HEK293 (cell line): ENCODE measurements at regions not wholly inside any gene's neighbourhood (a gene's known extent, or its start where the extent isn't known, plus 50 kb on each side); places are given as distances from the start of the nearest gene placed in this dataset.

Source experiments
- KLF1 ChIP-seq: fragments of 450-650 bp; formaldehyde crosslinking; IDR thresholded peaks from 2 replicates; pipeline ENCODE4 v1.5.1; 2016; ENCODE audit warnings: missing biosample characterization, missing genetic modification characterization
- PBX3 ChIP-seq: sonication (generic); formaldehyde crosslinking; IDR thresholded peaks from 2 replicates; pipeline ENCODE4 v1.8.1; 2022; ENCODE audit warnings: mild to moderate bottlenecking, moderate library complexity, missing genetic modification reagents
- SP3 ChIP-seq: fragments of 450-650 bp; formaldehyde crosslinking; IDR thresholded peaks from 2 replicates; pipeline ENCODE4 v1.5.1; 2016; ENCODE audit warnings: missing biosample characterization, missing genetic modification characterization
- ZNF174 ChIP-seq: fragments of 450-650 bp; formaldehyde crosslinking; IDR thresholded peaks from 2 replicates; pipeline ENCODE4 v1.5.0; 2017; ENCODE audit warnings: missing biosample characterization, mild to moderate bottlenecking, missing genetic modification characterization
- ZNF274 ChIP-seq, 2 experiments: fragments of 200-500 bp in 1 of 2; fragments of 450-650 bp in 1 of 2; sonication (Bioruptor generic) in 1 of 2; formaldehyde crosslinking in 1 of 2; IDR thresholded peaks; 2 replicates each; pipeline versions ENCODE4 v1.5.1 to v1.6.1; 2014 to 2016; ENCODE audit warnings: borderline replicate concordance in 1 of 2, inconsistent platforms in 1 of 2, low read length in 1 of 2, missing biosample characterization in 1 of 2, missing genetic modification characterization in 1 of 2
- ZNF341 ChIP-seq: fragments of 450-650 bp; formaldehyde crosslinking; IDR thresholded peaks from 2 replicates; pipeline ENCODE4; 2016; ENCODE audit warnings: low read depth, missing biosample characterization, missing genetic modification characterization
- ZNF426 ChIP-seq: fragments of 450-650 bp; formaldehyde crosslinking; IDR thresholded peaks from 2 replicates; pipeline ENCODE4 v1.5.1; 2017; ENCODE audit warnings: missing biosample characterization, missing genetic modification characterization, mild to moderate bottlenecking, inconsistent platforms, moderate library complexity
- ZNF664 ChIP-seq: fragments of 450-650 bp; formaldehyde crosslinking; IDR thresholded peaks from 2 replicates; pipeline ENCODE4 v1.5.1; 2016; ENCODE audit warnings: missing biosample characterization, missing genetic modification characterization
- ZSCAN18 ChIP-seq: fragments of 450-650 bp; formaldehyde crosslinking; IDR thresholded peaks from 2 replicates; pipeline ENCODE4 v1.5.1; 2016; ENCODE audit warnings: missing biosample characterization, missing genetic modification characterization
- TF ChIP-seq, protein P1 (sequence below): fragments of 450-650 bp; formaldehyde crosslinking; IDR thresholded peaks from 2 replicates; pipeline ENCODE4 v1.5.1; 2016; ENCODE audit warnings: missing biosample characterization, missing genetic modification characterization
- TF ChIP-seq, protein P2 (sequence below): fragments of 450-650 bp; formaldehyde crosslinking; IDR thresholded peaks from 2 replicates; pipeline ENCODE4 v1.5.1; 2016; ENCODE audit warnings: missing biosample characterization, missing genetic modification characterization, borderline replicate concordance
- TF ChIP-seq, protein P3 (sequence below): fragments of 450-650 bp; formaldehyde crosslinking; IDR thresholded peaks from 2 replicates; pipeline ENCODE4 v1.5.1; 2016; ENCODE audit warnings: missing biosample characterization, missing genetic modification characterization
- TF ChIP-seq, protein P4 (sequence below): fragments of 450-650 bp; formaldehyde crosslinking; IDR thresholded peaks from 2 replicates; pipeline ENCODE4; 2016; ENCODE audit warnings: missing biosample characterization, missing genetic modification characterization

- TF ChIP-seq, protein P1, sequence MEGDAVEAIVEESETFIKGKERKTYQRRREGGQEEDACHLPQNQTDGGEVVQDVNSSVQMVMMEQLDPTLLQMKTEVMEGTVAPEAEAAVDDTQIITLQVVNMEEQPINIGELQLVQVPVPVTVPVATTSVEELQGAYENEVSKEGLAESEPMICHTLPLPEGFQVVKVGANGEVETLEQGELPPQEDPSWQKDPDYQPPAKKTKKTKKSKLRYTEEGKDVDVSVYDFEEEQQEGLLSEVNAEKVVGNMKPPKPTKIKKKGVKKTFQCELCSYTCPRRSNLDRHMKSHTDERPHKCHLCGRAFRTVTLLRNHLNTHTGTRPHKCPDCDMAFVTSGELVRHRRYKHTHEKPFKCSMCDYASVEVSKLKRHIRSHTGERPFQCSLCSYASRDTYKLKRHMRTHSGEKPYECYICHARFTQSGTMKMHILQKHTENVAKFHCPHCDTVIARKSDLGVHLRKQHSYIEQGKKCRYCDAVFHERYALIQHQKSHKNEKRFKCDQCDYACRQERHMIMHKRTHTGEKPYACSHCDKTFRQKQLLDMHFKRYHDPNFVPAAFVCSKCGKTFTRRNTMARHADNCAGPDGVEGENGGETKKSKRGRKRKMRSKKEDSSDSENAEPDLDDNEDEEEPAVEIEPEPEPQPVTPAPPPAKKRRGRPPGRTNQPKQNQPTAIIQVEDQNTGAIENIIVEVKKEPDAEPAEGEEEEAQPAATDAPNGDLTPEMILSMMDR (tag by site-specific recombination), result no peak
- TF ChIP-seq SP3 (no peak), ZNF274 (IDR thresholded peaks at IDR 0.05; ENCODE audit: low read length) (no peak), ZNF274 (tag by site-specific recombination; IDR thresholded peaks at IDR 0.05; ENCODE audit: borderline replicate concordance) (no peak), PBX3 (CRISPR knock-in tag) (no peak), ZSCAN18 (no peak), ZNF426 (tag by site-specific recombination) (no peak), ZNF664 (tag by site-specific recombination) (no peak), ZNF174 (tag by site-specific recombination) (no peak), ZNF341 (tag by site-specific recombination) (no peak), KLF1 (tag by site-specific recombination) (no peak)
- TF ChIP-seq, protein P2, sequence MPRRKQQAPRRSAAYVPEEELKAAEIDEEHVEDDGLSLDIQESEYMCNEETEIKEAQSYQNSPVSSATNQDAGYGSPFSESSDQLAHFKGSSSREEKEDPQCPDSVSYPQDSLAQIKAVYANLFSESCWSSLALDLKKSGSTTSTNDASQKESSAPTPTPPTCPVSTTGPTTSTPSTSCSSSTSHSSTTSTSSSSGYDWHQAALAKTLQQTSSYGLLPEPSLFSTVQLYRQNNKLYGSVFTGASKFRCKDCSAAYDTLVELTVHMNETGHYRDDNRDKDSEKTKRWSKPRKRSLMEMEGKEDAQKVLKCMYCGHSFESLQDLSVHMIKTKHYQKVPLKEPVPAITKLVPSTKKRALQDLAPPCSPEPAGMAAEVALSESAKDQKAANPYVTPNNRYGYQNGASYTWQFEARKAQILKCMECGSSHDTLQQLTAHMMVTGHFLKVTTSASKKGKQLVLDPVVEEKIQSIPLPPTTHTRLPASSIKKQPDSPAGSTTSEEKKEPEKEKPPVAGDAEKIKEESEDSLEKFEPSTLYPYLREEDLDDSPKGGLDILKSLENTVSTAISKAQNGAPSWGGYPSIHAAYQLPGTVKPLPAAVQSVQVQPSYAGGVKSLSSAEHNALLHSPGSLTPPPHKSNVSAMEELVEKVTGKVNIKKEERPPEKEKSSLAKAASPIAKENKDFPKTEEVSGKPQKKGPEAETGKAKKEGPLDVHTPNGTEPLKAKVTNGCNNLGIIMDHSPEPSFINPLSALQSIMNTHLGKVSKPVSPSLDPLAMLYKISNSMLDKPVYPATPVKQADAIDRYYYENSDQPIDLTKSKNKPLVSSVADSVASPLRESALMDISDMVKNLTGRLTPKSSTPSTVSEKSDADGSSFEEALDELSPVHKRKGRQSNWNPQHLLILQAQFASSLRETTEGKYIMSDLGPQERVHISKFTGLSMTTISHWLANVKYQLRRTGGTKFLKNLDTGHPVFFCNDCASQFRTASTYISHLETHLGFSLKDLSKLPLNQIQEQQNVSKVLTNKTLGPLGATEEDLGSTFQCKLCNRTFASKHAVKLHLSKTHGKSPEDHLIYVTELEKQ (tag by site-specific recombination), result no peak
- TF ChIP-seq, protein P3, sequence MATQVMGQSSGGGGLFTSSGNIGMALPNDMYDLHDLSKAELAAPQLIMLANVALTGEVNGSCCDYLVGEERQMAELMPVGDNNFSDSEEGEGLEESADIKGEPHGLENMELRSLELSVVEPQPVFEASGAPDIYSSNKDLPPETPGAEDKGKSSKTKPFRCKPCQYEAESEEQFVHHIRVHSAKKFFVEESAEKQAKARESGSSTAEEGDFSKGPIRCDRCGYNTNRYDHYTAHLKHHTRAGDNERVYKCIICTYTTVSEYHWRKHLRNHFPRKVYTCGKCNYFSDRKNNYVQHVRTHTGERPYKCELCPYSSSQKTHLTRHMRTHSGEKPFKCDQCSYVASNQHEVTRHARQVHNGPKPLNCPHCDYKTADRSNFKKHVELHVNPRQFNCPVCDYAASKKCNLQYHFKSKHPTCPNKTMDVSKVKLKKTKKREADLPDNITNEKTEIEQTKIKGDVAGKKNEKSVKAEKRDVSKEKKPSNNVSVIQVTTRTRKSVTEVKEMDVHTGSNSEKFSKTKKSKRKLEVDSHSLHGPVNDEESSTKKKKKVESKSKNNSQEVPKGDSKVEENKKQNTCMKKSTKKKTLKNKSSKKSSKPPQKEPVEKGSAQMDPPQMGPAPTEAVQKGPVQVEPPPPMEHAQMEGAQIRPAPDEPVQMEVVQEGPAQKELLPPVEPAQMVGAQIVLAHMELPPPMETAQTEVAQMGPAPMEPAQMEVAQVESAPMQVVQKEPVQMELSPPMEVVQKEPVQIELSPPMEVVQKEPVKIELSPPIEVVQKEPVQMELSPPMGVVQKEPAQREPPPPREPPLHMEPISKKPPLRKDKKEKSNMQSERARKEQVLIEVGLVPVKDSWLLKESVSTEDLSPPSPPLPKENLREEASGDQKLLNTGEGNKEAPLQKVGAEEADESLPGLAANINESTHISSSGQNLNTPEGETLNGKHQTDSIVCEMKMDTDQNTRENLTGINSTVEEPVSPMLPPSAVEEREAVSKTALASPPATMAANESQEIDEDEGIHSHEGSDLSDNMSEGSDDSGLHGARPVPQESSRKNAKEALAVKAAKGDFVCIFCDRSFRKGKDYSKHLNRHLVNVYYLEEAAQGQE, result no peak
- TF ChIP-seq, protein P4, sequence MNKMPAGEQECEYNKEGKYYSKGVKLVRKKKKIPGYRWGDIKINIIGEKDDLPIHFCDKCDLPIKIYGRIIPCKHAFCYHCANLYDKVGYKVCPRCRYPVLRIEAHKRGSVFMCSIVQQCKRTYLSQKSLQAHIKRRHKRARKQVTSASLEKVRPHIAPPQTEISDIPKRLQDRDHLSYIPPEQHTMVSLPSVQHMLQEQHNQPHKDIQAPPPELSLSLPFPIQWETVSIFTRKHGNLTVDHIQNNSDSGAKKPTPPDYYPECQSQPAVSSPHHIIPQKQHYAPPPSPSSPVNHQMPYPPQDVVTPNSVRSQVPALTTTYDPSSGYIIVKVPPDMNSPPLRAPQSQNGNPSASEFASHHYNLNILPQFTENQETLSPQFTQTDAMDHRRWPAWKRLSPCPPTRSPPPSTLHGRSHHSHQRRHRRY (tag by site-specific recombination), result no peak
Measured at GRCh38 chr6:3633711-3634110, 117.8 kb downstream of the PXDC1 start.
